Vagina (tissue), 2 donors: ENCODE measurements at regions not wholly inside any gene's neighbourhood (a gene's known extent, or its start where the extent isn't known, plus 50 kb on each side); places are given as distances from the start of the nearest gene placed in this dataset.

Source experiments
- POLR2AphosphoS5 ChIP-seq, 2 donors: sonication (generic); formaldehyde crosslinking; IDR thresholded peaks; one replicate each; pipeline ENCODE4 v1.9.0; 2017; ENCODE audit warnings: antibody characterized with exemption in 2 of 2, mild to moderate bottlenecking in 2 of 2, low read depth in 1 of 2; ENCODE audit not compliant: insufficient read depth in 1 of 2
- TF ChIP-seq, protein P1 (sequence below), 3 experiments: fragments of 450-650 bp in 2 of 3; fragments of 200-600 bp in 1 of 3; sonication (generic) in 1 of 3; IDR thresholded peaks; one replicate each; pipeline ENCODE4 v1.5.1; 2017 to 2019; ENCODE audit warnings: antibody characterized with exemption in 3 of 3, mild to moderate bottlenecking in 2 of 3, moderate library complexity in 2 of 3

DNA sequence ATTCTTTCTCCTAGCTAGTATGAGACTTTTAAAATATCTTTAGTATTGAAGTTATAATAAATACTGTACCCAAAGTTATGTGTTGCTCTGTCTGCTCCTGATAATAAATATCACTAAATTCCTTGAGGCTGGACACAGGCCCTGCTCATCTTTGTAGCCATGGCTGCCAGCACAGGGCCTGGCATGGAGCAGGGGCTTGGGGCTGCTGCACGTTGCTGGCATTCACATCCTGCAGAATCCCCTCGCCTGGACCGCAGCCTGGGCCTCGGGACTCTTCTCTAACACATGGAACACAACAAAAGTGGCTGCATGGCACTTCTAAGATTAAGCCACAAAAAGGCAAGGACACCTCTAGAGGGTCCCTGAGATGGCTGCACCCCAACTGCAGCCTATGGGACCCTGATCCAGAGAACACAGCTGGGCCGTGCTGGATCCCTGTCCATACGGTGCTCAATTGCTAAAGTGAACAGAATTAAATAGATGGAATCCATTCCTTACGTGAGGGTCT lies 477.5 kb upstream of the MYT1L start:
- TF ChIP-seq, protein P1, sequence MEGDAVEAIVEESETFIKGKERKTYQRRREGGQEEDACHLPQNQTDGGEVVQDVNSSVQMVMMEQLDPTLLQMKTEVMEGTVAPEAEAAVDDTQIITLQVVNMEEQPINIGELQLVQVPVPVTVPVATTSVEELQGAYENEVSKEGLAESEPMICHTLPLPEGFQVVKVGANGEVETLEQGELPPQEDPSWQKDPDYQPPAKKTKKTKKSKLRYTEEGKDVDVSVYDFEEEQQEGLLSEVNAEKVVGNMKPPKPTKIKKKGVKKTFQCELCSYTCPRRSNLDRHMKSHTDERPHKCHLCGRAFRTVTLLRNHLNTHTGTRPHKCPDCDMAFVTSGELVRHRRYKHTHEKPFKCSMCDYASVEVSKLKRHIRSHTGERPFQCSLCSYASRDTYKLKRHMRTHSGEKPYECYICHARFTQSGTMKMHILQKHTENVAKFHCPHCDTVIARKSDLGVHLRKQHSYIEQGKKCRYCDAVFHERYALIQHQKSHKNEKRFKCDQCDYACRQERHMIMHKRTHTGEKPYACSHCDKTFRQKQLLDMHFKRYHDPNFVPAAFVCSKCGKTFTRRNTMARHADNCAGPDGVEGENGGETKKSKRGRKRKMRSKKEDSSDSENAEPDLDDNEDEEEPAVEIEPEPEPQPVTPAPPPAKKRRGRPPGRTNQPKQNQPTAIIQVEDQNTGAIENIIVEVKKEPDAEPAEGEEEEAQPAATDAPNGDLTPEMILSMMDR (IDR thresholded peaks at IDR 0.05) = no peak
- no peak for TF ChIP-seq POLR2AphosphoS5 (IDR thresholded peaks at IDR 0.05; ENCODE audit: insufficient read depth in 1 of 2, low read depth in 1 of 2)
